GM12865 (cell line): ENCODE measurements at regions not wholly inside any gene's neighbourhood (a gene's known extent, or its start where the extent isn't known, plus 50 kb on each side); places are given as distances from the start of the nearest gene placed in this dataset.

Experiments used
- DNase-seq: peaks from one replicate; pipeline ENCODE4 v3.0.0; 2010; ENCODE audit warnings: low read depth
- H3K4me3 ChIP-seq: 2 replicates; pipeline ENCODE4 v1.5.1; 2011; ENCODE audit warnings: mild to moderate bottlenecking, low read depth, low read length, control low read depth
- CTCF ChIP-seq: IDR thresholded peaks from 2 replicates; pipeline ENCODE4 v1.5.1; 2011; ENCODE audit warnings: low read length, control low read depth, low read depth, inconsistent platforms; ENCODE audit not compliant: insufficient read depth; ENCODE audit errors: missing control alignments

GRCh38 chr16:35173295-35173694 lies 1713.9 kb downstream of the TP53TG3F start:
- TF ChIP-seq CTCF = no peak
- no peak overlapping the region for H3K4me3 ChIP-seq
- no peak for DNase-seq

GRCh38 chr16:35174016-35174415 lies 1714.6 kb downstream of the TP53TG3F start:
- no peak overlapping the region for H3K4me3 ChIP-seq
- DNase-seq = no peak
- no peak for TF ChIP-seq CTCF

GRCh38 chr16:35176449-35176848 lies 1717.0 kb downstream of the TP53TG3F start:
- DNase-seq = no peak

GRCh38 chr16:35177851-35178250 lies 1718.4 kb downstream of the TP53TG3F start:
- DNase-seq = no peak
- no peak for TF ChIP-seq CTCF
- H3K4me3 ChIP-seq = no peak overlapping the region

More at GRCh38 chr16:35176449-35176848, 1717.0 kb downstream of the TP53TG3F start:
- H3K4me3 ChIP-seq = no peak overlapping the region
- no peak for TF ChIP-seq CTCF

GRCh38 chr16:35180970-35181369 lies 1721.6 kb downstream of the TP53TG3F start:
- DNase-seq = no peak
- no peak for TF ChIP-seq CTCF
- H3K4me3 ChIP-seq = no peak overlapping the region

- DNase-seq = no peak
- TF ChIP-seq CTCF = no peak
- no peak overlapping the region for H3K4me3 ChIP-seq
Measured at GRCh38 chr16:35181422-35182030, 1722.1 kb downstream of the TP53TG3F start.

GRCh38 chr16:35182043-35182677 lies 1722.7 kb downstream of the TP53TG3F start:
- DNase-seq = no peak
- TF ChIP-seq CTCF = no peak
- no peak overlapping the region for H3K4me3 ChIP-seq
